GM12891 (cell line): ENCODE measurements at regions not wholly inside any gene's neighbourhood (a gene's known extent, or its start where the extent isn't known, plus 50 kb on each side); places are given as distances from the start of the nearest gene placed in this dataset.

Source experiments
- POLR2A ChIP-seq: IDR thresholded peaks from 2 replicates; pipeline ENCODE4 v1.6.1; 2011; ENCODE audit warnings: low read depth, low read length, control low read depth
- POLR2AphosphoS5 ChIP-seq: IDR thresholded peaks from 2 replicates; pipeline ENCODE4 v1.6.1; 2011; ENCODE audit warnings: low read depth, low read length, control low read depth
- POU2F2 ChIP-seq: IDR thresholded peaks from 2 replicates; pipeline ENCODE4 v1.6.1; 2011; ENCODE audit warnings: low read depth, mild to moderate bottlenecking, control low read depth, low read length, moderate library complexity
- TAF1 ChIP-seq: IDR thresholded peaks from 2 replicates; pipeline ENCODE4 v1.6.1; 2011; ENCODE audit warnings: low read depth, low read length, control low read depth

DNA sequence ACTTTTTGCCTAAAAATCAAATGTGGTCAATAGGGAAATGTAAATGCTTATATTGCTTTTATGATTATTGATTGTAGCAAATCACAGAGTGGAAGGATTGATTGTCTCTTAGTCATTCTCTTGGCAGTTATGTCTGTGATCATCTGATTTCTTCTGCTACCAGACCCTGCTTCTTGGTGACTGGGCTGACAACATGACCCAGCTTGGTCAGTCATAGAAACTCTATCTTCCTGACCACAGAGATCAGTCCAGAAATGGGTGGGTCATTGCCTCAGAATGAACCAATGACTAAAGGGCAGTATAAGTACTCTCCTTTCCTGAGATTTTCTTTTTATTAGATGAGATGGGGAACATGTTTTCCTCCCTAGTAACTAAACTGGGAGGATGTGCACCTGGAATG is 87.6 kb downstream of the MAIP1 start:
- TF ChIP-seq POLR2AphosphoS5 (no peak), POLR2A (no peak), TAF1 (no peak), POU2F2 (no peak)
